ENCODE measurements at regions not wholly inside any gene's neighbourhood (a gene's known extent, or its start where the extent isn't known, plus 50 kb on each side); places are given as distances from the start of the nearest gene placed in this dataset.

- WGBS (ENCODE audit: insufficient coverage, low coverage, missing lambda C conversion rate), result 5% methylated on average over 3 of the region's 3 CpGs
Observed at GRCh38 chr6:84447651-84448050, 220.2 kb upstream of the CEP162 start.

More at GRCh38 chr6:84447651-84448050, 220.2 kb upstream of the CEP162 start:
- no TSS peak for BruUV-seq (replicated peaks)
- Histone ChIP-seq H3K9ac (ENCODE audit: insufficient read depth in 1 of 2, low read depth in 2 of 2, low read length in 2 of 2) (no peak overlapping the region), H3K27me3 (ENCODE audit: control insufficient read depth in 2 of 2, insufficient read depth in 2 of 2, low read length in 2 of 2) (no peaks in the 10 kb centered on the region), H3K79me2 (ENCODE audit: control insufficient read depth, insufficient read depth, low read length) (no peaks in the 10 kb centered on the region), H3K9me1 (ENCODE audit: control insufficient read depth, insufficient read depth, low read length) (no peaks in the 10 kb centered on the region), H2AFZ (ENCODE audit: low read depth, low read length) (peak overlapping the region; percentile 66), H3K27ac (ENCODE audit: extremely low read depth, low read depth, low read length) (no peak overlapping the region), H3K4me3 (no peak overlapping the region), H4K20me1 (replicated peaks; ENCODE audit: control insufficient read depth, insufficient read depth, low read length) (no peaks in the 10 kb centered on the region), H3K4me1 (replicated peaks in 1 of 2; ENCODE audit: control insufficient read depth in 2 of 2, insufficient read depth in 2 of 2, low read length in 2 of 2) (no peaks in the 10 kb centered on the region), H3K4me2 (ENCODE audit: insufficient read depth, low read length) (no peak overlapping the region), H3K9me3 (replicated peaks; ENCODE audit: control insufficient read depth, insufficient read depth, low read depth, low read length) (no peaks in the 10 kb centered on the region), H3K36me3 (ENCODE audit: control insufficient read depth, insufficient read depth, low read length) (no peaks in the 10 kb centered on the region)
- ATAC-seq, result no peak; the same call in 2 of the 3 replicates
- ChIA-PET CTCF (ENCODE audit: low intra/inter-chr PET ratio) (no interaction called here), POLR2A (no interaction called here)
- in situ Hi-C loops (cut with MboI), result loop anchor here (25.0 kb wide), 1 partner anchor 865 kb away; no protein-coding TSS in a partner anchor
- TF ChIP-seq MCM5 (IDR thresholded peaks at IDR 0.05; ENCODE audit: low read depth), result no peak
- TF ChIP-seq YY1 (IDR thresholded peaks at IDR 0.05; ENCODE audit: borderline replicate concordance in 1 of 3, control insufficient read depth in 1 of 3, extremely low read depth in 1 of 3, insufficient read depth in 3 of 3, insufficient read length in 1 of 3, insufficient replicate concordance in 2 of 3, low read depth in 1 of 3, low read length in 2 of 3), result peak in 1 of 3 experiments; percentile 64
- TF ChIP-seq ZNF316 (IDR thresholded peaks at IDR 0.05), result no peak
- no peak for TF ChIP-seq SOX6 (IDR thresholded peaks at IDR 0.05)
- TF ChIP-seq, protein P1, sequence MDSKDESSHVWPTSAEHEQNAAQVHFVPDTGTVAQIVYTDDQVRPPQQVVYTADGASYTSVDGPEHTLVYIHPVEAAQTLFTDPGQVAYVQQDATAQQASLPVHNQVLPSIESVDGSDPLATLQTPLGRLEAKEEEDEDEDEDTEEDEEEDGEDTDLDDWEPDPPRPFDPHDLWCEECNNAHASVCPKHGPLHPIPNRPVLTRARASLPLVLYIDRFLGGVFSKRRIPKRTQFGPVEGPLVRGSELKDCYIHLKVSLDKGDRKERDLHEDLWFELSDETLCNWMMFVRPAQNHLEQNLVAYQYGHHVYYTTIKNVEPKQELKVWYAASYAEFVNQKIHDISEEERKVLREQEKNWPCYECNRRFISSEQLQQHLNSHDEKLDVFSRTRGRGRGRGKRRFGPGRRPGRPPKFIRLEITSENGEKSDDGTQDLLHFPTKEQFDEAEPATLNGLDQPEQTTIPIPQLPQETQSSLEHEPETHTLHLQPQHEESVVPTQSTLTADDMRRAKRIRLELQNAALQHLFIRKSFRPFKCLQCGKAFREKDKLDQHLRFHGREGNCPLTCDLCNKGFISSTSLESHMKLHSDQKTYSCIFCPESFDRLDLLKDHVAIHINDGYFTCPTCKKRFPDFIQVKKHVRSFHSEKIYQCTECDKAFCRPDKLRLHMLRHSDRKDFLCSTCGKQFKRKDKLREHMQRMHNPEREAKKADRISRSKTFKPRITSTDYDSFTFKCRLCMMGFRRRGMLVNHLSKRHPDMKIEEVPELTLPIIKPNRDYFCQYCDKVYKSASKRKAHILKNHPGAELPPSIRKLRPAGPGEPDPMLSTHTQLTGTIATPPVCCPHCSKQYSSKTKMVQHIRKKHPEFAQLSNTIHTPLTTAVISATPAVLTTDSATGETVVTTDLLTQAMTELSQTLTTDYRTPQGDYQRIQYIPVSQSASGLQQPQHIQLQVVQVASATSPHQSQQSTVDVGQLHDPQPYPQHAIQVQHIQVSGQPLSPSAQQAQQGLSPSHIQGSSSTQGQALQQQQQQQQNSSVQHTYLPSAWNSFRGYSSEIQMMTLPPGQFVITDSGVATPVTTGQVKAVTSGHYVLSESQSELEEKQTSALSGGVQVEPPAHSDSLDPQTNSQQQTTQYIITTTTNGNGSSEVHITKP (IDR thresholded peaks at IDR 0.05; ENCODE audit: partially characterized antibody), result peak; percentile 10
- intact Hi-C loops (cut with micrococcal nuclease), result no loop called here
- FAIRE-seq, result peak; percentile 32
- peak in 2 of 4 experiments; percentile 7 to 11 for DNase-seq (ENCODE audit: extremely low read depth in 1 of 4, low spot score in 3 of 4)

Data from K562 (cell line).